HEK293 (cell line): ENCODE measurements at regions not wholly inside any gene's neighbourhood (a gene's known extent, or its start where the extent isn't known, plus 50 kb on each side); places are given as distances from the start of the nearest gene placed in this dataset.
"Not testable (repeated sequence)": the region's sequence is repeated elsewhere in the genome, so short reads cannot be mapped to it uniquely, and the experiment has no call there.

Experiments used
- ZNF362 ChIP-seq: fragments of 450-650 bp; formaldehyde crosslinking; IDR thresholded peaks from 2 replicates; pipeline ENCODE4 v1.5.1; 2016; ENCODE audit warnings: missing biosample characterization, missing genetic modification characterization
- ZSCAN5A ChIP-seq: fragments of 450-650 bp; formaldehyde crosslinking; IDR thresholded peaks from 2 replicates; pipeline ENCODE4 v1.5.1; 2016; ENCODE audit warnings: missing biosample characterization, missing genetic modification characterization

- not testable (repeated sequence) for TF ChIP-seq ZSCAN5A (tag by site-specific recombination); ZNF362
Observed at GRCh38 chr9:40991100-40991740, 137.3 kb downstream of the FOXD4L6 start.
